Esophagus (tissue), 2 donors: ENCODE measurements at regions not wholly inside any gene's neighbourhood (a gene's known extent, or its start where the extent isn't known, plus 50 kb on each side); places are given as distances from the start of the nearest gene placed in this dataset.

ENCODE experiments used
- H3K27ac ChIP-seq, 2 donors: one replicate each; pipeline ENCODE4 v1.5.1; 2013; ENCODE audit warnings: low read depth in 2 of 2, mild to moderate bottlenecking in 2 of 2, inconsistent platforms in 1 of 2, low read length in 1 of 2, moderate library complexity in 1 of 2
- H3K27me3 ChIP-seq, 2 donors: one replicate each; pipeline ENCODE4 v1.6.1; 2013; ENCODE audit warnings: low read length in 2 of 2, control low read depth in 1 of 2, mild to moderate bottlenecking in 1 of 2; ENCODE audit not compliant: insufficient read depth in 2 of 2, control insufficient read depth in 1 of 2
- H3K36me3 ChIP-seq, 2 donors: one replicate each; pipeline ENCODE4 v1.6.1; 2013; ENCODE audit warnings: low read length in 1 of 2; ENCODE audit not compliant: control insufficient read depth in 2 of 2, insufficient read depth in 2 of 2
- H3K4me1 ChIP-seq, 2 donors: one replicate each; pipeline ENCODE4 v1.6.1; 2013; ENCODE audit warnings: low read length in 1 of 2; ENCODE audit not compliant: control insufficient read depth in 2 of 2, insufficient read depth in 2 of 2
- H3K4me3 ChIP-seq, 2 donors: one replicate each; pipeline ENCODE4 v1.5.1; 2013; ENCODE audit warnings: low read length in 2 of 2, mild to moderate bottlenecking in 2 of 2, low read depth in 1 of 2, moderate library complexity in 1 of 2
- H3K9me3 ChIP-seq, 2 donors: one replicate each; pipeline ENCODE4 v1.6.1; 2013; ENCODE audit warnings: mild to moderate bottlenecking in 2 of 2, low read depth in 1 of 2, low read length in 1 of 2, moderate library complexity in 1 of 2; ENCODE audit not compliant: control insufficient read depth in 2 of 2, insufficient read depth in 1 of 2
- WGBS, 2 donors: extraction: QIAGEN DNeasy Blood & Tissue Kit; methylation state at CpG; one replicate each; pipeline ENCODE4 v1.1.7; 2013; 5-methylcytosine and 5-hydroxymethylcytosine counted together
- donor health status: healthy with polysubstance abuse.
- donor health status: Bipolar disorder and iron deficiency.

GRCh38 chr10:130489891-130490290, 353.7 kb downstream of the GLRX3 start:
- Histone ChIP-seq H3K4me1 (no peaks in the 10 kb centered on the region), H3K27ac (no peak overlapping the region), H3K4me3 (no peak overlapping the region), H3K27me3 (no peaks in the 10 kb centered on the region), H3K36me3 (no peaks in the 10 kb centered on the region), H3K9me3 (peaks cover 16 to 21% of the 10 kb centered on the region in 2 donors)
- 73% methylated on average over 5 of the region's 5 CpGs for WGBS, 2 donors

GRCh38 chr10:130491011-130491692, 355.0 kb downstream of the GLRX3 start:
- Histone ChIP-seq H3K4me3 (no peak overlapping the region), H3K36me3 (no peaks in the 10 kb centered on the region), H3K4me1 (no peaks in the 10 kb centered on the region), H3K27ac (no peak overlapping the region), H3K9me3 (peaks cover 19 to 22% of the 10 kb centered on the region in 2 donors), H3K27me3 (no peaks in the 10 kb centered on the region)
- 69 to 72% methylated on average over 5 of the region's 5 CpGs for WGBS, 2 donors

GRCh38 chr10:130491693-130492050, 355.5 kb downstream of the GLRX3 start:
- 54 to 58% methylated on average over 7 of the region's 7 CpGs for WGBS, 2 donors
- Histone ChIP-seq H3K27me3 (no peaks in the 10 kb centered on the region), H3K4me3 (no peak overlapping the region)

GRCh38 chr10:130492266-130492934, 356.2 kb downstream of the GLRX3 start:
- Histone ChIP-seq H3K36me3 (no peaks in the 10 kb centered on the region), H3K9me3 (peaks cover 19 to 20% of the 10 kb centered on the region in 2 donors), H3K4me3 (no peak overlapping the region), H3K27me3 (no peaks in the 10 kb centered on the region), H3K4me1 (no peaks in the 10 kb centered on the region), H3K27ac (no peak overlapping the region)
- 66 to 75% methylated on average over 2 to 3 of the region's 3 CpGs for WGBS, 2 donors

More at GRCh38 chr10:130491693-130492050, 355.5 kb downstream of the GLRX3 start:
- Histone ChIP-seq H3K9me3 (peaks cover 19 to 20% of the 10 kb centered on the region in 2 donors), H3K4me1 (no peaks in the 10 kb centered on the region), H3K27ac (no peak overlapping the region), H3K36me3 (no peaks in the 10 kb centered on the region)

- peaks cover 16 to 23% of the 10 kb centered on the region in 2 donors for H3K9me3 ChIP-seq
- WGBS, 2 donors, result 86% methylated on average over 13 of the region's 13 CpGs
- H3K27ac ChIP-seq, result no peak overlapping the region
- H3K4me3 ChIP-seq, result no peak overlapping the region
- no peaks in the 10 kb centered on the region for H3K4me1 ChIP-seq
- no peaks in the 10 kb centered on the region for H3K36me3 ChIP-seq
- H3K27me3 ChIP-seq, result no peaks in the 10 kb centered on the region
These were observed 356.8 kb downstream of the GLRX3 start for GRCh38 chr10:130493021-130493420.

GRCh38 chr10:130493446-130494145, 357.4 kb downstream of the GLRX3 start:
- Histone ChIP-seq H3K9me3 (peaks cover 16 to 23% of the 10 kb centered on the region in 2 donors), H3K4me1 (no peaks in the 10 kb centered on the region), H3K4me3 (no peak overlapping the region), H3K27me3 (no peaks in the 10 kb centered on the region), H3K36me3 (no peaks in the 10 kb centered on the region), H3K27ac (no peak overlapping the region)
- 74 to 75% methylated on average over 25 of the region's 25 CpGs for whole genome bisulfite sequencing, 2 donors

- Histone ChIP-seq H3K9me3 (peaks cover 16 to 27% of the 10 kb centered on the region in 2 donors), H3K27ac (no peak overlapping the region), H3K27me3 (no peaks in the 10 kb centered on the region), H3K4me3 (no peak overlapping the region), H3K36me3 (no peaks in the 10 kb centered on the region), H3K4me1 (no peaks in the 10 kb centered on the region)
- WGBS, 2 donors, result 86 to 88% methylated on average over 10 of the region's 10 CpGs
These were observed 359.1 kb downstream of the GLRX3 start for GRCh38 chr10:130495116-130495862.

- H3K4me3 ChIP-seq, result no peak overlapping the region
- no peaks in the 10 kb centered on the region for H3K27me3 ChIP-seq
- WGBS, 2 donors, result 80 to 84% methylated on average over 14 of the region's 14 CpGs
- no peaks in the 10 kb centered on the region for H3K36me3 ChIP-seq
- H3K27ac ChIP-seq, result no peak overlapping the region
- no peaks in the 10 kb centered on the region for H3K4me1 ChIP-seq
- peaks cover 16 to 31% of the 10 kb centered on the region in 2 donors for H3K9me3 ChIP-seq
These were observed 359.9 kb downstream of the GLRX3 start for GRCh38 chr10:130495891-130496636.
